WERI-Rb-1 (cell line): ENCODE measurements at regions not wholly inside any gene's neighbourhood (a gene's known extent, or its start where the extent isn't known, plus 50 kb on each side); places are given as distances from the start of the nearest gene placed in this dataset.

Source experiments
- DNase-seq: peaks from one replicate; pipeline ENCODE4 v3.0.0-alpha.2; 2020
- H3K27ac ChIP-seq: fragments of 250-450 bp; sonication (Bioruptor Pico); 2 replicates; pipeline ENCODE4 v1.5.1; 2020; ENCODE audit warnings: mild to moderate bottlenecking, moderate library complexity
- H3K27me3 ChIP-seq: fragments of 250-450 bp; sonication (Bioruptor Pico); 2 replicates; pipeline ENCODE4 v1.5.1; 2021; ENCODE audit warnings: mild to moderate bottlenecking, low read depth, moderate library complexity; ENCODE audit not compliant: insufficient read depth, severe bottlenecking
- H3K36me3 ChIP-seq: fragments of 250-450 bp; sonication (Bioruptor Pico); 2 replicates; pipeline ENCODE4 v1.5.1; 2020; ENCODE audit warnings: mild to moderate bottlenecking, moderate library complexity
- H3K4me3 ChIP-seq: 2 replicates; pipeline ENCODE4 v1.5.1; 2011; ENCODE audit warnings: low read depth, mild to moderate bottlenecking, control low read depth, low read length
- H3K9me3 ChIP-seq: fragments of 250-450 bp; sonication (Bioruptor Pico); 2 replicates; pipeline ENCODE4 v1.5.1; 2021; ENCODE audit warnings: mild to moderate bottlenecking, moderate library complexity; ENCODE audit not compliant: severe bottlenecking
- CTCF ChIP-seq: IDR thresholded peaks from 2 replicates; pipeline ENCODE4 v1.5.1; 2011; ENCODE audit warnings: low read depth, mild to moderate bottlenecking, control low read depth, inconsistent platforms, low read length

GRCh38 chr2:9778471-9779316 is 64.6 kb upstream of the TAF1B start:
- no peak for DNase-seq
- Histone ChIP-seq H3K9me3 (no peaks in the 10 kb centered on the region), H3K27ac (no peak overlapping the region), H3K36me3 (no peaks in the 10 kb centered on the region), H3K27me3 (no peaks in the 10 kb centered on the region), H3K4me3 (no peak overlapping the region)
- TF ChIP-seq CTCF = no peak

DNA sequence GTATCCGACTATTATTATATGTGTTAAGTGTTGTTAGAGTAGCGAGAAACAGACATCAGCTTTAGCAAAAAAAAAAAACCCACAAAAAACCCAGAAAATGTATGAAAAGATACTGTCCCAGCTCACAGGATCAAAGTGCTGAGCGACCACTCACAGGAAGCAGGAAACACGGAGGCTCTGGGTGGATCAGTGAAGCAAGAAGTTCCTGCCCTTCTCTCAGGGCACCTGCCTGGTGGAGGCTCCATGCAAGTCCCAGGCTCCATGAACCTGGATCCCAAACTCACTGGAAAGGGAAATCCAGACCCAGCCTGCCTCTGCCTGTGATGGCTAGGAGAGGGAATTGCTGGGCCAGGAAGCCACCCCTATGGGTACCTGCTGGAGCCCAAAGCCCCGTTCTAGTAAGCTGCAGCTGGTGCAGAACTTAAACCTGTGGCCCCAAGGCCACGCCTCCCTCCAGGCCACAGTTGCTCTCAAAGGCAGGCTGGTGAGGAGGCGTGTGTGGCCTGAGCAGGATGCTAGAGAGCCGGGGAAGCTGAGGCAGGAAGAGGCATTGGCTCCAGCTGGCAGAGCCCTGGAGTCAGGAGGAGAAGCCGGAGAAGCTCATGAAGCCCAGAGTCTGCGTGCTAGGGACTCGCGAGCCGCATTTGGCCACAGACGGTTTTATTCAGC is 63.5 kb upstream of the TAF1B start:
- Histone ChIP-seq H3K27me3 (no peaks in the 10 kb centered on the region), H3K27ac (no peak overlapping the region), H3K9me3 (no peaks in the 10 kb centered on the region), H3K36me3 (no peaks in the 10 kb centered on the region), H3K4me3 (no peak overlapping the region)
- TF ChIP-seq CTCF = no peak
- DNase-seq = no peak

DNA sequence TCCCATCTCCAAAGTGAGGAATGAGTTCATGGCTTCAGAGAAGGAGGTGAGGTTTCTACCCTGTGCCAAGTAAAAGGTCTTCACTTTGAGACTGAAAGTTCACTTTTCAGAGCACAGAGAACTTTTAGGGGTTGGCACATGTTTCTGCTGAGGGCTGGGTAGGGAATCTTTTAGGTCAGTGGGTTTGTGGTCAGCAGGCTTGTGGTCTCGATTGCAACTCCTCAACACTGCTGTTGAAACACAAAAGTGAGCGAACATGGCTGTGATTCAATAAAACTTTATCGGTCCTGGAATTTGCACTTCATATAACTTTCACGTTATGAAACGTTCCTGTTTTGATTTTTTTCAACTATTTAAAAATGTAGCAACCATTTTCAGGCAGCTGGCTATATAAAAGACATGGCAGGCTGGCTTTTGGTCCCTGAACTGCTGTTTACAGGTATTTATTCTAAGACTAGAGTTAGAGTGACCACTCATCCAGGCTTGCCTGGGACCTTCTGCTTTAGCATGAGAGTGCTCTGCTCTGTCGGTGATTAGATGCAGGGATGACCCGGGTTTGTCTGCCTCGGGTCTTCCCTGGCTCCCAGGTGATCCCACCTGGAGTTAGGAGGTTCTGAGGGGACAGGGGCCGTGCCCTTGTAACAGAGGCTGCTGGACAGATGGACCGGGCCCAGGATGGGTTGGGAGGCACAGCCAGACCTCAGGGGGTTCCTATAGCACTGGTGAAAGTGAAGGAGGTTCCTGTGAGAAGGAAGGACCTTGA is 62.7 kb upstream of the TAF1B start:
- no peak overlapping the region for H3K27ac ChIP-seq
- TF ChIP-seq CTCF = no peak
- H3K36me3 ChIP-seq = no peaks in the 10 kb centered on the region
- DNase-seq = no peak
- no peak overlapping the region for H3K4me3 ChIP-seq
- no peaks in the 10 kb centered on the region for H3K9me3 ChIP-seq
- no peaks in the 10 kb centered on the region for H3K27me3 ChIP-seq

GRCh38 chr2:9781252-9781651 is 62.0 kb upstream of the TAF1B start:
- H3K4me3 ChIP-seq = no peak overlapping the region
- TF ChIP-seq CTCF = no peak
- H3K27me3 ChIP-seq = no peaks in the 10 kb centered on the region
- DNase-seq = no peak
- no peaks in the 10 kb centered on the region for H3K9me3 ChIP-seq
- H3K27ac ChIP-seq = no peak overlapping the region
- H3K36me3 ChIP-seq = no peaks in the 10 kb centered on the region

DNA sequence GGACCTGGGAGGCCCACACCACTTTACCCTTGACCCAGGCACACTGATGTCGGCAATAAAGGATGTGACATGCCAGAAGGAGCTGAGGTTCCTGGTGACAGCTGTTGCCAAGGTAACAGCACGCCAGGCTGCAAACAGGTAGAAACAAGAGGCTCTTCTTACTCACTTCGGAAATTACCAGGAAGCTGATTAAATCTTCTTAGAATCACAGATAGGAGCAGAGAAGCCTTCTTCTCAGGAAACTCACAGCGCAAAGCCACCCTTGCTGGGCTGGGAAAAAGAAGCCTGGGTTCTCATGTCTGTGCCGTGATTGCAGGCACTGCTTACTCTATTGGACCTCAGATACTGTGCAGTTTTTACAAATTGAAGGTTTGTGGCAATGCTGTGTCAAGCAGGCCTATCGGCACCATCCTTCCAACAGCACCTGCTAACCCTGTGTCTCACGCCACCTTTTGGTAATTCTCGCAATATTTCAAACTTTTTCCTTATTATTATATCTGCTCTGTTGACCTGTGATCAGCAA is 61.0 kb upstream of the TAF1B start:
- peak; percentile 29; the same call in 1 of the 2 replicates for TF ChIP-seq CTCF
- H3K27ac ChIP-seq = no peak overlapping the region
- peak; percentile 50 for DNase-seq
- no peaks in the 10 kb centered on the region for H3K9me3 ChIP-seq
- H3K27me3 ChIP-seq = no peaks in the 10 kb centered on the region
- H3K36me3 ChIP-seq = no peaks in the 10 kb centered on the region
- no peak overlapping the region for H3K4me3 ChIP-seq
